ENCODE measurements at regions not wholly inside any gene's neighbourhood (a gene's known extent, or its start where the extent isn't known, plus 50 kb on each side); places are given as distances from the start of the nearest gene placed in this dataset.

DNA sequence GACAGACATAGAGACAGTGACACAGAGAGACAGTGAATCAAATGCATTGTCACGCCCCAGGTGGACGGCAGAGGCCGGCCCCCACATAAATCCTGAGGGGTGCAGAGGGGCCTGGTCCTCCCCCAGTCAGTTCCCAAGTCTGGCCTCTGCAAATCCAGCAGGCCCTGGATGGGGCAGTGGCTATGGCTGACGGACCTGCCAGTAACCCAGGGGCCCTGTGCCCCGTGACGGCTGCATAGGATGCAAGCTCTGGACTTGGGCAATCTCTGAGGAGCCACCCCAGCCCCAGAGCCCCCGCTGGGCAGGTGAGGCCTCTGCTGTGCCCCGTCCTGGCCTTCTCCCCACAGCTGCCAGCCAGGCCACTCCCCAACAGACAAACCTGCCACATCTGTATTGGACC, 204.5 kb downstream of the BRD1 start:
- DNase-seq (ENCODE audit: low spot score), result no peak

GRCh38 chr22:49622241-49623105, 205.2 kb downstream of the BRD1 start:
- no peak for DNase-seq (ENCODE audit: low spot score)

DNA sequence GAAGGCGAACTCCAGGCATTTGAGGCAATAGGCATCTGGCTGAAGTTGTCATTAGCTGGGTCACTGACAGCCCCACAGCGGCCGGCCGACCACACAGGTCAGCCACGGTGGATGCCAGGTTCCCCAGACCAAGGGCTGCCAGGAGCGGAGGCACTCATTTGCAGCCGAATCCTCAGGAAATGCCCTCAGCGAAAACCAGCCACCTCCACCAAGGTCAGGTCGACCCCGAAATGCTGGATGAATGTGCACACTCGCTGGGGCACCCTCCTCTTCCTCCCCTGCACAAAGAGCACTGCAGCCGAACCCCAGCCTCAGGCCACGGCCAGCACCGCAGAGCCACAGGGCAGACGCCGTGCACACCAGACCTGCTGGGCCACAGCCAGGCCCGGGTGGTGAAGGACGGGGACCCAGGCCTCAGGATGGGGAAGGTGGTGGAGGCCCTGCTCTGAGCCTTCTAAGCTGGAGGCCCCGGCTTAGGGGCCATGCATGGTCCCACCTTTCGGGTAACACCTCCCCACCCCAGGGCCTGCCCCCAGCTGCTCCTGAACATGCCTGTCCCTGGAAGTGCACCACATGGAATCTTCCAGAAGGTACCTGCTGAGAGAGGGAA, 206.0 kb downstream of the BRD1 start:
- no peak for DNase-seq (ENCODE audit: low spot score)

DNA sequence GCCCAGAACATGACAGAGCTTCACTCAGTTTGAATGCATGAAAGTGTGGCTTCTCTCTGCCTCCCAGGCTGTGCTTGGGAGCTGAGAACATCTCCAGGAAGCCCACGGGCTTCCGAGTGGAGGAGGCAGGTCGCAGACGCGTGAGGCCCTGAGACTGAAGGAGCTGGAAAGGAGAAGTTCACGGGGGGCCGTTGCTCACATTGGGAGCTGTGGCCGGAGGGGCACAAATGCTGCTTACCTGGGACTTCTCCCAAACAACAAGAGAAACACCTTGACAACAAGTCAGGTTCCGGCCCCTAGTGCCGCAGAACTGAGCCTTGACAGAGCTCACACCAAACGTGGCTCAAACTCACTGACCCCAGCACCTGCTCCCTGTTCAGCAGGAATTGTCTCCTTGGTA, 207.0 kb downstream of the BRD1 start:
- DNase-seq (ENCODE audit: low spot score), result no peak

- no peak for DNase-seq (ENCODE audit: low spot score)
Observed at GRCh38 chr22:49620003-49620556, 207.6 kb downstream of the BRD1 start.

DNA sequence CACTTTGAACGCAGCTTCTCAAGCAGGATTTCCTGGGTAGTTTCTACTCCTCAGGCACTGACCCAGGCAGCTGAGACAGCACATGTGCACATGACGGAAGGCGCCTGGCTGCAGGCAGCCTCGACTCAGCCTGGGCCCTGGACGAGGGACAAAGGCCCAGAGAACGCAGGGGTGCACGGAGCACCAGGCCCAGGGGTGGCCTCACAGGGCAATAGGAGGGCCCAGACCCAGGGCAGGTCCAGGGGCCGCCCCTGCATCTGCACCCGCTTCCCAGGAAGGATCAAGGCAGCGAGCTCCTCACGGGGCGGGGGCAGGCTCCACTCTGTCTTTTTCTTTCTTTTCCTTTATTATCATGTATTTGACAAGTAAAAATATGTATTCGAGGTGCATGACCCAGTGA, 208.4 kb downstream of the BRD1 start:
- no peak for DNase-seq (ENCODE audit: low spot score)

GRCh38 chr22:49618677-49618953, 209.1 kb downstream of the BRD1 start:
- DNase-seq (ENCODE audit: low spot score), result no peak

- no peak for DNase-seq (ENCODE audit: low spot score)
Observed at GRCh38 chr22:49617866-49618676, 209.6 kb downstream of the BRD1 start.

GRCh38 chr22:49617264-49617663, 210.4 kb downstream of the BRD1 start:
- no peak for DNase-seq (ENCODE audit: low spot score)

- no peak for DNase-seq (ENCODE audit: low spot score)
Observed at GRCh38 chr22:49616356-49617231, 211.1 kb downstream of the BRD1 start.

DNA sequence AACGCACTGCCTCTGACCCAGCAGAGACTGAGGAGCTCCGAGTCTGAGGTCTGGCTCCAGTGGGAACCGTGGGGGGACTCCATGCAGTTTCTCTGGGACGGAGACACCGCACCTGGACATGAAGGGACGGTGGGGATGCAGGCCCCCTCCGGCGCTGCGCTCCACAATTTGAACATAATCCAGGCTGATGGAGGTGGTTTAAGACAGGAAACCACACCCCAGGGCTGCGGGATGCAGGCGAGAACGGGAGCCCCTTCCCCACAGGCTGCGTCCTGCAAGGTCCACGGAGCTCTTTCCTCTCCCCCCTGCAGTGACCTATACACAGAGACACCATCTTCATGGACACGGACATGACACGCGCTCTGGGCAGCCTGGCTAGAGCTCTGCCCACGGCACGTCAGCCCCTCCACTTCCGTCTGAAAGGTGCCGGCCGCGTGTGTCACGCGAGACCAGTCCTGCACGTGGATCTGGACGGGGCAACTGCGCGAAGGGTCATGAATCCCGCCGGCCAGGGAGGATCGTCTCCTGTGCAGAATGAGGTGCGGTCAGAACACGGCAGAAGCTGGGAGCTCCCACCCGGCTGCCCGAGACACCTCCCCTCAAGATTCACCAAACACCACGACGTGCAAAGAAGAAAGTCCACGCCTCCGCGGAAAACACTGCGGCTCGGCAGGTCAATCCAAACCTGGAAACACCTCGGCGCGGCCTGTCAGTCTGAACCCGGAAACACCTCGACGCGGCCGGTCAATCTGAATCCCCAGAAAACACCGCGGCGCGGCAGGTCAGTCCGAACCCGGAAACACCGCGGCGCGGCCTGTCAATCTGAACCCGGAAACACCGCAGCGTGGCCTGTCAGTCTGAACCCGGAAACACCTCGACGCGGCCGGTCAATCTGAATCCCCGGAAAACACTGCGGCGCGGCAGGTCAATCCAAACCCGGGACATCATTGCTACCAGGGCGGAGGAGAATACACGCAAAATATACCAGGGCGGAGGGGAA, 212.4 kb downstream of the BRD1 start:
- DNase-seq (ENCODE audit: low spot score), result no peak

DNA sequence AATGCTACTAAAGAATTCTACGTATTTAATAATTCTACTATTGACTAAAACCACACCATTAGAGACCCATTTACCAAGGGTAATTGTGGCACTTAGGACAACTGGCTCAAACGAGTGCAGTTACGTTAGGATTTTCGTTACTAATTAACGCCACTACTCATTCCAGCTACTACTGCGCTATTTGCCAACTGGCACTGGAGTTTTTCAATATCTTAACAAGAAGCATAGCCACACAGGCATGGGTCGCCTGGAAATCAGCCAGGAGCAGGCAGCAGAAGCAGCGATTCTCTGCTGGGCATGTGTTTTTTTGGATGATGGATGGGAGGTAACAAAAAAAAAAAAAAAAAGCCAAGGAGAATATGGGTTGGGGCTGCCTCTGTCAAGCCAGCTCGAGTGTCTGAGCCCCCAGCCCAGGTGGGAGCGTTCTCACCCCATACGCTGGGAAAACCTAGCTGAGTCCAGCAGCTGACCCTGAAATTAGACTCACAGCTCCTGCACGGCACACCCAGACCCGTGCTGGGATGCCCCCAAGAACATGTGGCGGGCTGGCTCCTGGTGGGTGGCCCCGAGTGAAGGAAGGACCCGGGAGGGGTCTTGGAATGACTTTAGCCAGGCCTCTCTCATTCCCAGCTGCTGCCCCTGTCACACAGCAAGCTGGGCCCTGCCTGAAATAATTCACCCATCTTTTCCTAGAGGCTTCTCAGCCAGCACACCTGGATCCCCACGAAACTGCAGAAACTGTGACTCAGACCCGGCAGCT, 214.0 kb downstream of the BRD1 start:
- no peak for DNase-seq (ENCODE audit: low spot score)

GRCh38 chr22:49613108-49613507, 214.6 kb downstream of the BRD1 start:
- DNase-seq (ENCODE audit: low spot score), result no peak

DNA sequence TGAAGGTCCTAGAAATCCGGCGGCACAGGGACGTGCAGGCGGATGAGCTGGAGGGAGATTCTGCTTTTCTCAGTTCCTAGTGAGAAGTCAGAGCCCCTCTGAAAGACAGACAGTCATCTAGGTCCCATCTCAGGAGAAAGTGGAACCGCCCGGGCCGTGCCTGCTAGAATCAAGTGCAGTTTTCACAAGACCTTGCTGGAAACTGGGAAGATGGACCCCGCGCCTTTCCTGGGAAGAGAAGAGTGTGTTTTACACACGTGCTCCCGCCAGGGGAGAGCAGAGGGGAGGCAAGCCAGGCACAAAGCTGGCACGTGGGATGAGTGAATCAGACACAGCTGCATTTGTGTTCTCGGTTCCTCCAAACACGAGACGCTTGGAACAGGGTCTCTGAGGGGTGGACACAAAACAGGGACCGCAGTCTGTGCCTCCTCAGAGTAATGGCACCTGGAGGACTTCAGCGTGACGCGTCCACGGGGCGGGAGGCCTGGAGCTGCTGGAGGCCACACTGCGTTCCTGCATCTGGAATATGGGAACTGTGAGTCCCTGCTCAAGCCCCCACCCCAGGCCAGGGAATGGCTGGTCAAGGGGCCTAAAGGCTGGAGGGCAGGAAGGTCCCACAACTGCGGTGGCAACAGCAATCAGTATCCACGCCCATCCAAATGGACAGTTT, 218.3 kb downstream of the BRD1 start:
- no peak for DNase-seq (ENCODE audit: low spot score)

- no peak for DNase-seq (ENCODE audit: low spot score)
Observed at GRCh38 chr22:49608660-49609059, 219.0 kb downstream of the BRD1 start.

- DNase-seq (ENCODE audit: low spot score), result no peak
Observed at GRCh38 chr22:49608228-49608627, 219.4 kb downstream of the BRD1 start.

DNA sequence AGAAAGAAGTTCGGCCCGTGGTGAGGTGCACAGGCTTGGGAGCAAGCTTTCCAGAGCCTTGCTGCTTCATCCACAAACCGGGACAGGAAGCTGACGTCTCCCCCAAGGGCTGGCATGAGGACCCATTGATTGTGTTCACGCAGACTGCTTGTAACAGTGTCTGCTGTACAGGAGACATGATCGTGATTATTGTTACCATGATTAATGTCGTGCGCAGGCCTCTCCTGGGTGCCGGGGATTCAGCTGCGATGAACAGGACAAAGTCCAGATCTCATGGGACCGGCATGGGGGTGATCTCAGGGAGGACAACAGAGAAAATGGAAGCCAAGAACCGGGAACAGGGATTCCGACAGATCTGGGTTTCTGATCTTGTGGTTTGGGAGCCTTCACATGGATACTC, 219.9 kb downstream of the BRD1 start:
- DNase-seq (ENCODE audit: low spot score), result no peak

- DNase-seq (ENCODE audit: low spot score), result no peak
Observed at GRCh38 chr22:49606562-49607290, 220.9 kb downstream of the BRD1 start.
